GM18873 (cell line): ENCODE measurements at regions not wholly inside any gene's neighbourhood (a gene's known extent, or its start where the extent isn't known, plus 50 kb on each side); places are given as distances from the start of the nearest gene placed in this dataset.
"Not testable (repeated sequence)": the region's sequence is repeated elsewhere in the genome, so short reads cannot be mapped to it uniquely, and the experiment has no call there.

Experiments
- ATAC-seq: cut with Tn5 transposase; IDR thresholded peaks from one replicate; pipeline ENCODE4 v1.9.1; 2021; ENCODE audit warnings: mild to moderate bottlenecking, moderate library complexity, moderate number of reproducible peaks; ENCODE audit not compliant: unreplicated experiment, low FRiP score

DNA sequence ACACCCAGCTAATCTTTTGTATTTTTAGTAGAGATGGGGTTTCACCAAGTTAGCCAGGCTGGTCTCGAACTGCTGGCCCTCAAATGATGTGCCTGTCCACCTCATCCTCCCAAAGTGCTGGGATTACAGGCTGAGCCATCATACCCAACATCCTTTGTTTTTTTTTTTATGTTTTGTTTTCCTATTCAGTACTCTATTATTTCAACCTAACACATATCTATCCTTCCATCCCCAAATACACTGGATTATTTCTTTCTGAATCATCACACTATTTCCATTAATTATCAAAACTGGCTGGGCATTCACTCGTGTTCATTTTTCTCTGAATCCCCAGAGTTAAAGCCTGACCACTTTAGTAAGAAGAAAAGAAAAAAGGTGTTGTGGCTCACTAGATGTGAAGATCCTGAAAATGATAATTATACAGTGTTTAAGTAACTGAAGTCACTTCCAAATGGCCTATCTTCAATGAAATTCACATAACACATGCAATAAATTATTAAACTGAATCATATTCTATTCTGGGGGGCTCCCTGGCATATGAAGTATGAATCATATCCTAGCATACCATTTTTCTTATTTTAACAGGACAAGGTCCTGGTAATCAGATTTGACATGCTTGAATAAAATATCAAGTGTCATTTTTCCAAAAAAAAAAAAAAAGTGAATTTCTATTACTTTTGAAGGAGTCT, 1754.2 kb downstream of the BRINP3 start:
- ATAC-seq, result no peak

DNA sequence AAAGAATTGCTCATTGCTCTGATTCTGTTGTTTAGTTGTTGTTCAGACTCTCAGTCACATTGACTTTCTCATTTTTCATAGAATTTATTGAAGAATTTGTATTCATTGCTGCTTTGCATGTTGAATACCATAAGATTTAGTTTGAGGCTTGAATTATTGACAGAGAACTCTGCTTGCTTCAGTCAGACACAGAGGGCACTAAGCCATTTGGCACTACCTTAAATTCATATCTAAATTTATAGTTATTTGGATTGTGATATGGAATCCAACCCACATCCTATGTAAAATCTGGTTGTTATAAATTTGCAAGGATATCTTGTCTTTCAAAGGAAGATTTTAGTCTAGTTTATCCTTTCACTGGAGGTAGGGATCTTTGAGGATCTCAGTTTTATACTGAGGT, 1748.6 kb downstream of the BRINP3 start:
- no peak for ATAC-seq

DNA sequence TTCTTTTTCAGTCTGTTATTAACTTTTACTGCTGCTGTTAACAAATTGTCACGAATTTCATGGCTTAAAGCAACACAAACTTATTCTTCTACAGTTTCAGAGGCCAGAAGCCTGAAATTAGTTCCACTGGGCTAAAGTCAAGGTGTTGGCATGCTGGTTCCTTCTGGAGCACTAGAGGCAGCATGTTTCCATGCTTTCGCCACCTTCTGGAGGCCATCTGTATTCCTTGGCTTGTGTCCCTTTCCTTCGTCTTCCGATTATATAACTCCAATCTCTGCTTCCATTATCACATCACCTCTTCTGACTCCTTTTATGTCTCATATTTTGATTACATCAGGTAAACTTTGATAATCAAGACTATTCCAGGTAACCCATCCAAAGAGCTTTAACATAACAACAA, 1742.1 kb downstream of the BRINP3 start:
- no peak for ATAC-seq

DNA sequence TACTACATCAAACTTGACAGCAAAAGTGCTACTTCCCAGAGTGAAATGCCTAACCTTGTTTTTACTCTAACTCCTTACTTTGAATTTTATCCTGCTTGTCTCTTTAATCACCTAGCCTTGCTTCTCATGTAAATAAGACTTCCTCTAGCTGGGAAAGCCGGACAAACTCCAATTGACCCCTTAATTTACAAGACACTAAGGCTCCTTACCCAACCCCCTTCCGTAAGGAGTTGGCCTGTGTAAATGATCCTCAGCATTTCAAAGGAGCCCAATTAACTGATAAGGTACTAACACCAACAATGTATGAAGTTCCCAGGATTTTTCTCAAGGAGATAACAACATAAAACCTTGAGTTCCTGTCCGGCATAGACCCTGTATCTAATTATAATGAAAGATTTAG, 1728.4 kb downstream of the BRINP3 start:
- not testable (repeated sequence) for ATAC-seq

DNA sequence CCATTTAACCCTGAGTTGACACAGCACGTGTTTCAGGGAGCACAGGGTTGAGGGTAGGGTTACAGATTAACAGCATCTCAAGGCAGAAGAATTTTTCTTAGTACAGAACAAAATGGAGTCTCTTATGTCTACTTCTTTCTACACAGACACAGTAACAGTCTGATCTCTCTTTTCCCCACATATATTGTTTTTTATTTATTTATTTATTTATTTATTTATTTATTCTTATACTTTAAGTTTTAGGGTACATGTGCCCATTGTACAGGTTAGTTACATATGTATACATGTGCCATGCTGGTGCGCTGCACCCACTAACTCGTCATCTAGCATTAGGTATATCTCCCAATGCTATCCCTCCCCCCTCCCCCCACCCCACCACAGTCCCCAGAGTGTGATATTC, 1725.6 kb downstream of the BRINP3 start:
- not testable (repeated sequence) for ATAC-seq

DNA sequence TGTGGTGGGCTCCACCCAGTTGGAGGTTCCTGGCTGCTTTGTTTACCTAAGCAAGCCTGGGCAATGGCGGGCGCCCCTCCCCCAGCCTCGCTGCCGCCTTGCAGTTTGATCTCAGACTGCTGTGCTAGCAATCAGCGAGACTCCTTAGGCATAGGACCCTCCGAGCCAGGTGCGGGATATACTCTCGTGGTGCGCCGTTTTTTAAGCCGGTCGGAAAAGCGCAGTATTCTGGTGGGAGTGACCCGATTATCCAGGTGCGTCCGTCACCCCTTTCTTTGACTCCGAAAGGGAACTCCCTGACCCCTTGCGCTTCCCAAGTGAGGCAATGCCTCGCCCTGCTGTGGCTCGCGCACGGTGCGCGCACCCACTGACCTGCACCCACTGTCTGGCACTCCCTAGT, 1719.9 kb downstream of the BRINP3 start:
- ATAC-seq, result not testable (repeated sequence)

DNA sequence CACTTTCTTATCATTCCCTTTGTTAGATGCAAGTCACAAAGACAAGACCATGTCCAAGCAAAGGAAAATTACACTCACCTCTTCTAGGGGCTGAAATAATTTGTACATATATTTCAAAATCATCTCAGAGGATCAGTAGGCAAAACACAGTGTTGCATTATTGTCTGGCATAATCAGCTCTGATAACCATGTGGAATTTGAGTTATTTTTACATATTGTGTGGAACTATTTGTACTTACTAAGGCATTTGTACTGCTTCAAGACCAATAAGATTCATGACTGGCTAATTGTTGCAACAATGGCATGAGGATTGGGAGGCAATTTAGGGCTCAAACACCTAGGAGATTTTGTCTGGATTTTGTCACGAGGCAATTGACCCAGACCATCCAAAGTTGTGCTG, 1716.4 kb downstream of the BRINP3 start:
- no peak for ATAC-seq

DNA sequence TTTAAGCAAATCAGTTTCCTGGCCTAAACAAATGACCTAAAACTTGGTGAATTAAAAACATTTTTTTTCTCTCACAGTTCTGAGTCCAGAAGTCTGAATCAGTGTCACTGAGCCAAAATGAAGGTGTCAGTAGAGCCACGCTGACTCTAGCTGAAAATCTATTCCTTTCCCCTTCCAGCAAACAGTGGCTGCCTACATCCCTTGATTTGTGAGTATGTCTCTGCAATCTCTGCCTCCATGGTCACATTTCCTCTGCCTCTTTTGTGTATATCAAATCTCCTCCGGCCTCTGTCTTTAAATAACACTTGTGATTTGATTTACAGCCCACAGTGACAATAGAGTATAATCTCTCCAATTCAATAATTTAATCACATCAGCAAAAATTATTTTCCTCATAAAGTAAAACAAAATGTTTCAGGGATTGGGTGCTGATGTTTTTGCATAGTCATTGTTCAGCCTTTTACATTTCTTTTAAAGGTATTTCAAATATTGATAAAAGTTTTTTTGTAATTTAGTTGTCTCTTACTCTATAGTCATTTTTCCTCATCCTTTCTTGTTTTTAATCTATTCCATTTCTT, 1715.4 kb downstream of the BRINP3 start:
- no peak for ATAC-seq

DNA sequence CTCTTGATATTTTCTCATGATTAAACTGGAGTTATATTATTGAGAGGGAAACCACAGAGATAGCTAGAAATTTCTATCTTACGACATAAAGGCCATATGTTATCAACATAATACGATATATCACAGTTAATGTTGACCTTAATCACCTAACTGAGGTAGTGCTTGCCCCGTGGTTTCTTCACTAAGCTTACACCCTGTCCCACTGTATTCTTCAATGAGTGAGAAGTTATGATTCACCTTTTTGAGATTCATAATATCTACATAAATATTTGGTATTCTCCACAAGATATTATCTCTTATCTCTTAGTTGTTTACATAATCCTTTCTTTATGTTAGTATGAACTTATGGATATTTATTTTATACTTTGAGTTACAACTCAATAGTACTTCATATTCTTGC, 1714.1 kb downstream of the BRINP3 start:
- no peak for ATAC-seq

DNA sequence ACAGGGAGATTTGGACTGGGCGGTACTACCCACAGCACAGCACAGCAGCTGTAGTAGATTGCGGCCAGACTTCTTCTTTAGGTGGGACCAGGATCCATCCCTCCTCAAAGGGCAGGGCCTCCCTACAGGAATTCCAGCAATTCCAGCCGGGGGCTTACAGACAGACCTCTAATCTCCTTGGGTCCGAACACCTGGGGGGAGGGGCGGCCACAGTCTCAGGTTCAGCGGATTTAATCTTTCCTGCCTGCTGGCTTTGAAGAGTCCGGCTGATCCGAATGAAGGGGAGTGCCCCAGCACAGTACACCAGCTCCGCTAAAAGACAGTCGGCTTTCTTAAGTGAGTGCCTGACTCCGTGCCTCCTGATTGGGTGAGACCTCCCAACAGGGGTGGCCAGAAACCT, 1708.5 kb downstream of the BRINP3 start:
- no peak for ATAC-seq

DNA sequence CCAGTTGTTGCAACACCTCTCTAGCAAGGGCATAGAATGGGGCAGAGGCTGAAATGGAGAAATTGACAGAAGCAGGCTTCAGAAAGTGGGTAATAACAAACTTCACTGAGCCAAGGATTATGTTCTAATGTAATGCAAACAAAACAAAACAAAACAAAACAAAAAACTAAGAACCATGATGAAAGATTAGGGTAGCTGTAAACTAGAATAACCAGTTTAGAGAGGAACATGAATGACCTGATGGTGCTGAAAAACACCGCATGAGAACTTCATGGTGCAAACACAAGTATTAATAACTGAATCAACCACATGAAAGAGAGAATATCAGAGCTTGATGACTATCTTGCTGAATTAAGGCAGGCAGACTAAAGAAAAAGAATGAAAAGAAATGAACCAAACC, 1707.7 kb downstream of the BRINP3 start:
- no peak for ATAC-seq

DNA sequence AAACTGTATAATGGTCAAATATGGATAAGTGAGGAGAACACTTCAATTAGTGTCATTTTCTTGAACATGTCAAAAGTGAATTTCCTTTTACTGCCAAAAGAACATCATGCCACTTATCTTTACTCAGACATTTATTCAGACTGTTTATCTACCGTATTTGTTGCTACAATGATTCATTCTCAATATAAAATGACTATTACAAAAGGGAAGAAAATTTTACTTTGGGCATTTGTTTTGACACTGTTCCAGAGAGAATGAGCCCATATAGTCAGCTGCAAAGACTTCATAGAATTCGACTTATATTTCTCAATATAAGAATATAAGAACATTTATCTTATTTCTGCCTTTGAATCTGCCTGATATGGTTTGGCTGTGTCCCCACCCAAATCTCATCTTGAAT, 1699.1 kb downstream of the BRINP3 start:
- ATAC-seq, result no peak

DNA sequence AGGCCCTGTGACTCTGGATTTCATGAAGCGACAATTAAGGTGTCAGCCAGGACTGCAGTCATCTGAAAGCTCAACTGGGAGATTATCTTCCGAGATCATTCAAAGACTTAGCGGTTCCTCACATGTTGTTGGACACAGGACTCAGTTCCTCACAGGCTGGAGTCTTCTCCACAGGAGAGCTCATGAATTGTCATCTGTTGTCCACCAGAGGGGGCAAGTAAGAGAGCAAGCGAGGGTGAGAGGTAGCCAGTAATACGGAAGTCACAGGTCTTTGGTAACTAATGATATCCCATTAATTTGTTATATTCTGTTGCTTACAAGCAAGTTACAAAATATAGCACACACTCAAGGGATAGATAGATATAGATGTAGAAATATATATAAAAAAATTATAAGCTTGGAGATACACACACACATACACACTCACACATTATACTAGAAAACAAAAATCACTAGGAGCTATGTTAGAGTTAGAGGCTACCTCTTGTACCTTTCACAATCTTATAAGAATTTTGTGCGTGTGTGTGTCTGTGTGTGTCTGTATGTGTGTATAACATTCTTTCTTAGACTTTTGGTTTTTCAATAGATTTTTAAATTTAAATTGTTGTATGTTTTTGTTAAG, 1695.3 kb downstream of the BRINP3 start:
- ATAC-seq, result no peak

DNA sequence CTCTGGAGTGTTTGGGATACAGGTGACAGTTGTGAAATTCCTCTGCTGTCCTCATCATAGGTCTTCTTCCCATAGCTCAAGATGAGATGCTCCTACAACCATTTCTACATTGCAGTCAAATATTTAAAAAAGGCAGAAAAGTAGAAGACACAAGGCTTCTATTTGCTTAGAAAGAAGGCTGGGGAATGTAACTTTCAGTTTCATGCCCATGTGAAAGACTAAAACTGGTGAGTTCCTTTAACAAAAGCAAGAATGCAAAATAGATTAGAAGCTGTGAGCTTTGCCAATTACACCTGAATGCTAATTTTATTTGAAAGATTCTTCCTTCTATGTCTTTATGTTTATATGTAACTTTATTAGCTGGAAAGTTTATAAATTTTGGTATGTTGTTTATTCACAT, 1682.7 kb downstream of the BRINP3 start:
- no peak for ATAC-seq

DNA sequence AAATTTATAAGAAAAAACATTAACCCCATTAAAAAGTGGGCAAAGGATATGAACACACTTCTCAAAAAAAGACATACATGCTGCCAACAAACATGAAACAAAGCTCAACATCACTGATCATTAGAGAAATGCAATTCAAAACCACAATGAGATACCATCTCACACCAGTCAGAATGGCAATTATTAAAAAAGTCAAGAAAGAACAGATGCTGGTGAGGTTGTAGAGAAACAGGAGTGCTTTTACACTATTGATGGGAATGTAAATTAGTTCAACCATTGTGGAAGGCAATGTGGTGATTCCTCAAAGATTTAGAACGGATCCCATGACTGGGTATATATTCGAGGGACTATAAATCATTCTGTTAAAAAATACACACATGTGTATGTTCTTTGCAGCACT, 1665.5 kb downstream of the BRINP3 start:
- not testable (repeated sequence) for ATAC-seq

DNA sequence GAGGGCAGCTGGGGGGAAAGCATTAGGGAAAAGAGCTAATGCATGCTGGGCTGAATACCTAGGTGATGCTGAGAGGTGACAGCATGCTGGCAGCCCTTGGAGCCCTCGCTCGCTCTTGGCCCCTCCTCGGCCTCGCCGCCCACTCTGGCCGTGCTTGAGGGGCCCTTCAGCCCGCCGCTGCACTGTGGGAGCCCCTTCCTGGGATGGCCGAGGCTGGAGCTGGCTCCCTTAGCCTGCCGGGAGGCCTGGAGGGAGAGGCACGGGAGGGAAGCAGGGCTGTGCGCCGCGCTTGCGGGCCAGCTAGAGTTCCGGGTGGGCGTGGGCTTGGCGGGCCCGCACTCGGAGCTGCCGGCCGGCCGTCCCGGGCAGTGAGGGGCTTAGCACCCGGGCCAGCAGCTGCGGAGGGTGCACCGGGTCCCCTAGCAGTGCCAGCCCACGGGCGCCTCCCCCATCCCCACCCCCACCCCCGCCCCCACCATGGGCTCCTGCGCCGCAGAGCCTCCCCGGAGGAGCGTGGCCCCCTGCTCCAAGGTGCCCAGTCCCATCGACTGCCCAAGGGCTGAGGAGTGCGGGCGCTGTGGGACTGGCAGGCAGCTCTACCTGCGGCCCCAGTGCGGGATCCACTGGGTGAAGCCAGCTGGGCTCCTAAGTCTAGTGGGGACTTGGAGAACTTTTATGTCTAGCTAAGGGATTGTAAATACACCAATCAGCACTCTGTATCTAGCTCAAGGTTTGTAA, 1664.7 kb downstream of the BRINP3 start:
- ATAC-seq, result not testable (repeated sequence)

DNA sequence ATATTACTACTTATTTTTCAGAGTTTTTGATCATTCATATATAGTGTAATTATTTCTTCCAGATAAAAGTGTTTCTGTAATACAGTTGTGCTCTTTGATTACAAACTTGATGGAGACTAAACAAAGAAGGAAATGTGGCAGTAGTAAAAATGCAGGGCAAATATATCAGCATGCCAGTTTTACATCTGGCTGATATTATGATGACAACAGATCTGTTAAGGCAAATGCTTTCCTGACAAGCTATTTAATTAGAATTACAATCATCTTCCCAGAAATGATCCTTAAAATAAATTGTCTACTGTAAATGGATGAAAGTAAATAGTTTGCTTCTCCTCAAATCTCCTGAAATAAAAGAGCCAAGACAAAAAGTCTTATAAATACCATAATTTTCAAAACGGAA, 1659.8 kb downstream of the BRINP3 start:
- ATAC-seq, result no peak

DNA sequence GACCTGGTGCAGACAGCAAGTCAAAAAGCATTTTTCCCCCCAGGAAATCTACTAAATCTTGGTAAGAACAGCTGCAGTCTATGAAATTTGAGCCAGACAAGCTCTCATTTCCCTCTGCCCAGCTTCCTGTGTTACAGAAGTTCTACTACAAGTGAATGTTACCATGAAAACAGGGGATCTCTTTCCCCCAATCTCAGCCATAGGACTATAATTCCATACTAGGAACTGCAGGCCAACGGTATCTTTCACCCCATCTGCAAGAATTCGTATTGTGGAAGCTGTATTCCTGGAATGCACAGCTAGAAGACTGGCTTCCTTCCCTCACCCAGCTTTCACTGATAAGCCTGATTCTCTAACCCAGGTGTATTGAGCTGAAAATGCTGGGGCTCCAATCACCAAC, 1655.4 kb downstream of the BRINP3 start:
- no peak for ATAC-seq

DNA sequence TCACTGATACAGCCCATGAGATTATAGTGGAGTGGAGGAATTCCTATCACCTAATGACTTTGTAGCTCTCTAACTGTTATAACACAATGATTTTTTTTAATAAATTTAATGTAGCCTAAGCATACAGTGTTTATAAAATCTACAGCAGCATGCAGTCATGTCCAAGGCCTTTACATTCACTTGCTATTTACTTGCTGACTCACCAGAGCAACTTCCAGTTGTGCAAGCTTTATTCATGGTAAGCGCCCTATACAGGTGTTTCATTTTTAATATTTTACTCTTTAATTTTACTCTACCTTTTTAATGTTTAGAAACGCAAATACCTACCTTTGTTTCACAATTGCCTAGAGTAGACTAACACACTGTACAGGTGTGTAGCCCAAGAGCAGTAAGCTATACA, 1652.2 kb downstream of the BRINP3 start:
- no peak for ATAC-seq

DNA sequence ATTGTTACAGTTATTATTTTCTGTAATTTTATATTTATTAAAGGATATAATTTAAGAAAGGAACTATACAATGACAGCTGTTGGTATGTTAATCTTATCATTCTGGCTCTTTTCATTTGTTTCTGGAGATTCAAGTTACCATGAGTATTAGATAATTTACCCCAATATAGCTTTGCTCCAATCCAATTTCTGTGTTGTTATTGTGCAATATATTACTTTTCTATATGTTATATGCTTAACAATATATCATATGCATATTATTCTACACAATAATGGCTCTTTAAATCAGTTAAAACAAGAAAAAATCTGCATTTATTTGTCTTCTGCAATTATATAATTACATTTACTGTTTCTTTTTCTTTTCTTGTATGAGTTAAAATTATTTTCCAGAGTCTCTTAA, 1650.9 kb downstream of the BRINP3 start:
- ATAC-seq, result no peak

DNA sequence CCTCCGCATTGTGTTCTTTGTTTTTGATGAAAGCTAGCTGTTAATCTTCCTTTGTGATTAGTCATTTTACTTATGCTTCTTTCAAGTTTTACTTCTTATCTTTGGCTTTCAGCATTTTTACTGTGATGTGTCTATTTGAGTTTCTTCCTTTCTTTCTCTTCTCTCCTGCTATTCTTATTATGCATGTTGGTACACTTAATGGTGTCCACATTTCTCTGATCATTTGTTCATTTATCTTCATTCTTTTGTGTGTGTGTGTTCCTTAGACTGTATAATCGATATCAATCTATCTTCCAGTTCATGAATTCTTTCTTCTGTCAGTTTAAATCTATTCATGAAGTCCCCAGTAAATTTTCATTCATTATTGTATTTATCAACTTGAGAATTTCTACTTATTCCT, 1650.3 kb downstream of the BRINP3 start:
- ATAC-seq, result no peak
